ENCODE measurements at regions not wholly inside any gene's neighbourhood (a gene's known extent, or its start where the extent isn't known, plus 50 kb on each side); places are given as distances from the start of the nearest gene placed in this dataset.

DNA sequence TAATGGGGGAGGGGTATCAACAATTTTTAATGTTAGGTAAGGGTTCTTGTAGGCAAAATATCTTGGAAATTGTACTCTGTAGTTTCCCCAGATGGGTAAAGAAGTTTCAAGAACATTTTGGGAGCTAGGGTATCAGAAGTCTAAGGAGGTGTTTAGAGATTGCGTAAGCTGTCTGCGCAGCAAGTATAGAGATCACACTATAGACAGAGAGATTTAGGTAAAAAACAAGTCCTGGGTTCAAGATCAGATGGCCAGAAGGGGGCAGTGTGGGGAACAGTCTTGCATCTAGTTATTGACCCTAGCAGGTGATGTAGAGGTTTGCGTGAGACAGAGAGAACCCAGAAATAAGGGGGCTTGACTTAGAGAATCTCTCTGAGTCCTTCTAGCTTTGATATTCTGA, 80.8 kb downstream of the S1PR1 start:
- no peak for DNase-seq (ENCODE audit: low read depth)

DNA sequence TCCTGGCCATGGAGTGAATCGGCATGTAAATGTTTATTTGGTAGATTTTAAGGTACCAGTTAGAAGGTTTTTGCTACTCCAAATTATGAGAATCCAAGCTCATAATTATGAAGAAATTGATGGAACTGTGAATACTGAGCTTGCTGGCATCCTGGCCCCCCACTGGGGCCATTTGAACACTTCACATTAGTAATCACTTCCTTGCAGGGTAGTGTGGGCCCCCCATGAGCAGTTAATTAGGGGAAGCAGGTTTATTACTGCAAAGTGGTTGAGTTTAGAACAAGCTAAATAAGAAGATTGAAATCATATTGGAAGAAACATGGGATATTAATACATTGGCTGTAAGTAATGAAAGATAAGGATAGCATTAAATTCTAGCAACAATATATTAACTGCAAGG, 86.7 kb downstream of the S1PR1 start:
- DNase-seq (ENCODE audit: low read depth), result no peak

DNA sequence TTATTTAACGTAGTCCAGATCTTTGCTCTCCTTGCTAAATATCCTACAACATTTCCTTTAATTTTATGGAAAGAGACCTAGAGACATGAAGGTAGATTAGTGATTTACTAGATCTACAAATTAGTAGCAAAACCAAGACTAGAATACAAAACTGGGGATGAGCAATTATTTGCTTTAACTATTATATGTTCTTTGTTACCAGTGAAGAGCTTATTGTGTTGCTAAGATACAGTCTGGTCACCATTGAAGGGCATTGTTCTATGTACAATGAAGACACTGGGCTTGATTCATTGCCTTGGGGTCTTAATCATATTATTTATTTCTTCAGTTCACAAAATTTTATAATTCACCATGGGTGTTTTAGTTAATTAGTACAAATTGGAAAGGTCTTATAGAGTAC, 88.3 kb downstream of the S1PR1 start:
- no peak for DNase-seq (ENCODE audit: low read depth)

DNA sequence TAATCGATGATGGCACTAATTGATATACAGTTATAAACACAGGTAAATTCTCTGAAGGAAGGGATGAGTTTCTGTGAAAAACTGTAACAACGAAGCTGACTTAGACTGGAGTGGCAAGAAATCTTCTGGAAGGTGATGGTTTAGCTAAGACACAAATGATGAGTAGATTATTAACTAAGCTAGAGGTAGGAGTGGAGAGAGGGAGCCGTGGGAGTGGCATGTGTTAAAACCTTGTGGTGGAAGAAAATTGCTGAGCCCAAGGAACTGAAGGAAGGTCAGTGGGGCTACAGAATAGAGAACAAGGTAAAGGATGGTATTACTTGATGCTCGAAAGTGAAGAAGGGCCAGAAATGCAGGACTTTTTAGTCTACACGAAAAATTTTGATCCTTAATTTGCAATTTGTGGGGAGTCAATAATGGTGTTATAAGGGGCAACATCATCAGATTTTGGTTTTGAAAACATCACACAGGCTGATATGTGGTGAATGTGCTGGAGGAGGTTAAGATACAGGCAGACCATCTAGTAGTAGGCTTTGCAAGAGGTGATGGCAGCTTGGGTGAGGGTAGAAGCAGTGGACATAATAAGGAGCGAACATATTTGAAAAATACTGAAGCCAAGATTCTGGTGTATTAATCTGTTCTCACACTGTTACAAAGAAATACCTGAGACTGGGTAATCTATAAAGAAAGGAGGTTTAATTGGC, 93.8 kb downstream of the S1PR1 start:
- no peak for DNase-seq (ENCODE audit: low read depth)

DNA sequence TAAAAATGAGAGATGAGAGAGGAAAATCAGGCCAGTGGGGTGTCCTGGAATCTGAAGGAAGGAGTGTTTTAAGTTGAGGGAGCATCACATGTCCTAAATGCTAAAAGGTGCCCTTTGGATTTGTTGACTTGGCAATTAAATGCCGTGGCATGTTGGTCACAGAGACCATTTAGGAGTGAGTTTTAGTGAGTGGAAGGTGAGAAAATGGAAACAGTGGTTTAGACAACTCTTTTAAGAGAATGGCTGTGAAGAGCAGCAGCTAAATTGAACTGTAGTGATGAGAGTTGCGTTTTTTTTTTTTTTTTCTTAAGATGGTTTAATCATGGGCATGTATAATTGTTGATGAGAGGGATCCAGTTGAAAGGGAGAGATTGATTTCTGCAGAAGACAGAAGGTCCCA, 95.0 kb downstream of the S1PR1 start:
- DNase-seq (ENCODE audit: low read depth), result no peak

DNA sequence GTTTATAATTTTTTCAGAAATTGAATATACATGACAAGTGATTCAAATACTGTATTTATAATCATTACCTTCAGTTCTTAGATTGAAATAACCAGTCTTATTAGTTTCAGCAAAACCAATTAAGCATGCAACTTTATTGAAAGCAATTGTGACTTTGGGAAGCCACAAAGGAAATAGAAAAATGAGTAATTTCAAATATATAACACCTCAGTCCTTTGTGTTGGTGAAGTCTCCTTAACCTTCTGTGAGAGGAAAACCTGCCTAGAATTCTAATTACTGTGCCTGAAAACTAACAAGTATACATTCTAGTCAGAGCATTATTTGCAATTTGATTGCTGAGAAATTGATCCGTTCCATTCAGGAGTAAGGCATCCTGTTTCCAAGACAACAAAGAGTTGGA, 95.8 kb downstream of the S1PR1 start:
- DNase-seq (ENCODE audit: low read depth), result no peak

DNA sequence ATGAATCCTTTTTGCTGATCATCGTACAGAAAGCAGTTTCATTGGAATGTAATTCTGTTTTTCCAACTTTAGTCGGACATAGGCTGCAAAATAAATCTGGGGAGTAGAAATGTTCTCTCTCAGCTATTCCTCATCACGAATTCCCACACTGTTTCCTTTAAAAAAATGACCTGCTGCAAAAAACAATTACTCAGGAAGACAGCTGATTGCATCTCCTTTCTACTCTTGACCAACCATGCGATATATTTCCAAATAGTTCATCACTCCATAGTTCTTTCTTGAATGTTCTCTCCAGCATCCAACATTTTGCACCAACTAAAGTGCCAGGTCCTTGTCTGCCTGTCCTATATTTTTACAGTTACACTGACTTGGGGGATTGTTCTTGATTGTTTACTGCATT, 96.4 kb downstream of the S1PR1 start:
- DNase-seq (ENCODE audit: low read depth), result no peak

DNA sequence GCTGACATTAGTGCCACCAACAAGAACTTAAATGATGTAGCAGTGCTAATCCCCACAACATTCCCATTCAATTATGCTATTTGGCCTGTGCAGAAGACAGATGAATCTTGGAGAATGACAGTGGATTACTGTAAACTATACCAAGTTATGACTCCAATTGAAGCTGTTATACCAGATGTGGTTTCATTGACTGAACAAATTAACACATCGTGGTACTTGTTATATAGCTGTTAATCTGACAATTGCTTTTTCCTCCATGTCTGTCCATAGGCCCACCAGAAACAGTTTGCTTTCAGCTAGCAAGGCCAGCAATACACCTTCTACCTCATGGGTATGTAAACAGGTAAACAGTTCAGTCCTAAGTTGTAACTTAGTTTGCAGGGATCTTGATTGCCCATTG, 101.1 kb downstream of the S1PR1 start:
- no peak for DNase-seq (ENCODE audit: low read depth)

DNA sequence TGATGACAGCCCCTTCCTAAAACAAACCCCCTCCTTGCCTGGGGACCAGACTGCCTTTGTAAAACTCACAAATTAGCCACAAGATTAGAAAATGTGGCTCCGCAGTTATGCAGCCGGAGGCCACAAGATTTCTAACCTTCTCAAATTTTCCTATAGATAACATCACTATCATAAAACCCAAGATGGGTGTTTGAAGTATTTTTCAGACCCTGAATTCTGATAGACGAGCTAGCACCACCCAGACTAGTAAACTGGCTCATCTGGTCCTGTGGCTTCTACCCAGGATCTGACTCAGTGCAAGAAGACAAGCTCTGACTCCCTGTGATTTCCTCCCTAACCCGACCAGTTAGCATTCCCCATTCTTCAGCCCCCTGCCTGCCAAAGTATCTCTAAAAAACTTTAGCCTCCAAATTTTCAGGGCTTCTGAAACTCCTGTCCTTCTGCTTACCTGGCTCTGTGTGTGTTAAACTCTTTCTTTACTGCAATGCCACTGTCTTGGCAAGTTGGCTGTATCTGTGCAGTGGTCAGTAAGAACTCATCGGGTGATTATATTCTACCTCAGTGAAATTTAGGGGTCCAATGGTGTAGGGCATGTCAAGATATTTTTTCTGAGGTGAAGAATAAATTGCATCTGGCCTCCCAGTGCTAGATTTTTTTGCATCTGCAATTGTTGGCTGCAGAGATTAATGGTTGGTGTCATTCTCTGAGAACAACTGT, 102.1 kb downstream of the S1PR1 start:
- no peak for DNase-seq (ENCODE audit: low read depth)

DNA sequence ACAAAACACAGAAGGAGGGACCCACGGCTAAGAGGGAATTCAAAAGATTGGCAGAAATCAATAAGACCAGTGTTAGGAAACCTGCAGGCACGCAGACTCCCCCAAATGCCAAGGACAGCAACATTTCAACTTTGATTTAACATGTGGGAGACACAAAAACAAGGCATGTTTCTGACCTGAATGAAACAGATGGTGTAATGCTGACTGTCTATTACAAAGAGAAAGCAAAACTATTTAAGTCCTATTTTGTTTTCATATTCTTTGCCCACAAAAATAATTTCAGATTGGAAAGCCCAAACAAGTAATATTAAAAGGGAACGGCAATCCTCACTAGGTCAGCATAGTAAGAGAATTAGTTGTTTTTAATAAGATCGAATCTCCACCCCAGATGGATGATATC, 107.9 kb downstream of the S1PR1 start:
- DNase-seq (ENCODE audit: low read depth), result no peak

DNA sequence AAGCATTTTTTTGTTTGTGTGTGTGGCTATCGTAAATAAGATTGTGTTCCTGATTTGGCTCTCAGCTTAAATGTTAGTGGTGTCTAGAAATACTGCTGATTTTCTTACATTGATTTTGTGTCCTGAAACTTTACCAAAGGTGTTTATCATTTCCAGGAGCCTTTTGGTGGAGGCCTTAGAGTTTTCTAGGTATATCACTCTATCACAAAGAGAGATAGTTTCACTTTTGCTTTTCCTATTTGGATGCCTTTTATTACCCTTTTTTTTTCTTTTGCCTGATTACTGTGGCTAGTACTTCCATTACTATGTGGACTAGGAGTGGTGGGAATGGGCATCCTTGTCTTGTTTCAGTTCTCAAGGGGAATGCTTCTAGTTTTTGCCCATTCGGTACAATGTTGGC, 109.6 kb downstream of the S1PR1 start:
- no peak for DNase-seq (ENCODE audit: low read depth)

DNA sequence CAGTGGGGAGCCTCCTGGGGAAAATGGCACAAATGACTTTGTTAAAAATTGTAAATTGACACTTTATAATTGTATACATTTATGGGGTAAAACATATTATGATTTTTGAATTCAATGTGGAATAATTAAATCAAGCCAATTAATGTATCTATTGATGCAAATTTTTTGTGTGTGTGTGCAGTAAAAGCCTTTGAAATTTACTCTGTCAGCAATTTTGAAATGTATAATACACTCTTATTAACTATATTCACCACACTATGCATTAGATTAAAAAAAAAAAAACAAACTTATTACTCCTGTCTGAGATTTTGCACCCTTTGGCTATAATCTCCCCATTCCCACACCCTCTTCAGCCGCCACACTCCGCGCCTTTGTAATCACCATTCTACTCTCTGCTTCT, 119.2 kb downstream of the S1PR1 start:
- no peak for DNase-seq (ENCODE audit: low read depth)

DNA sequence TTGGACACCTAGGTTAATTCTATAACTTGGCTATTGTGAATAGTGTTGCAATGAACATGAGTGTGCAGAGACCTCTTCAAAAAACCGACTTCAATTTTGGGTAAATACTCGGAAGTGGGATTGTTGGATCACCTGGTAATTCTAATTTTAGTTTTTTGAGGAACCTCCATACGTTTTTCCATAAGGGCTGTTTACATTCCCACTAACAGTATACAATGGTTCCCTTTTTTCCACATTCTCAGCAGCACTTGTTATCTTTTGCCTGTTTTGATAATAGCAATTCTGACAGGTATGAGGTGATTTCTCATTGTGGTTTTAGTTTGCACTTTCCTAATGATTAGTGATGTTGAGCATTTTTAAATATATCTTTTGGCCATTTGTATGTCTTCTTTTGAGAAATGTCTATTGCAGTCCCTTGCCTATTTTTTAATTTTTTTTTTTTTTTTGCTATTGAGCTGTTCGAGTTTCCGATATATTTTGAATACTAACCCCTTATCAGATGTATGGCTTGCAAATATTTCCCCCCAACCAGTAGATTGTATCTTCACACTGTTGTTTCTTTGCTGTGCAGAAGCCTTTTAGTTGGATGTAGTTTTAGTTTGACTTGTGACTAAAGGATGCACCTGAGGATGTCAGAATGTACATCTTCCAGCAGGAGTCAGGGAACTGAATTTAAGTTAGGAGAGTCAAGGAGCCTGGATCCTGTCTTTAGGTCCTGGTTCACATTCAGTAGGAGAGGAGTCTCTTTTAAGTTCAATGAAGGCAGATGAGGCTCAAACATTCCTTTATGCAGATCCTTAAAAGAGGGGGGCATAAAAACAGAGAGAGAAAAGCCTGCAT, 120.0 kb downstream of the S1PR1 start:
- DNase-seq (ENCODE audit: low read depth), result no peak

DNA sequence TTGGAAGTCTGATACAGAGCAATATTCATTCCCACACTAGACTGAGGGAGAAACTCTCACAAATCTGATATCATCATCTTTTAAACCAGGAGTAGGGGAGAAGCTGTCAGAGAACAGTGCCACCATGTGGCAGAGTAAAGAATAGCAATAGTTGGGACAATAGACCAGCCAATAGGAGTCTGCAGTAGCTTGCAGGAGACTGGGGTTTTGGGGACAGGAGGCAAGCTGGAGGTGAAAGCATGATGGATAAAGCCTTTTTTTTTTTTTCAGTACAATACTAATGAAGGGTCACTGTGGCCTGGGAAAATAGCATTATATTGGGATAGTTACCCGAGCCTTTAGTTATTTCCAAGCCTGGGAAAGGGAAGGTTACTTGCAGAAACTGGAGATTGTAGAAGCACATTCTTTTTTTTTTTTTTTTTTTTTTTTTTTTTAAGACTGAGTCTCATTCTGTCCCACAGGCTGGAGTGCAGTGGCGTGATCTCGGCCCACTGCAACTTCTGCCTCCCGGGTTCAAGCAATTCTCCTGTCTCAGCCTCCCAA, 120.7 kb downstream of the S1PR1 start:
- peak; percentile 42 for DNase-seq (ENCODE audit: low read depth)

DNA sequence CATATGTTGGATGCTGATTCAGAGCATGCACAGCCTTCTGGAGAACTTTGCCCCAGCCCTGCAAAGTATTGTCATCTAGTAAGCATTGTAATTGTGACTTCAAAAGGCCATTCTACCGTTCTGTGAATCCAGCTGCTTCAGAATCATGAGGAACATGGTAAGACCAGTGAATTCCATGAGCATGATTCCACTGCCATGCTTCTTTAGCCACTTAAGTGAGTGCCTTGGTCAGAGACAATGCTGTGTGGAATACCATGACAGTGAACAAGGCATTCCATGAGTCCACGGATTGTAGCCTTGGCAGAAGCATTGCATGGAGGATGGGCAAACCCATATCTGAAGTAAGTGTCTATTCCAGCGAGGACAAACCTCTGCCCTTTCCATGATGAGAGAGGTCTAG, 123.7 kb downstream of the S1PR1 start:
- no peak for DNase-seq (ENCODE audit: low read depth)

DNA sequence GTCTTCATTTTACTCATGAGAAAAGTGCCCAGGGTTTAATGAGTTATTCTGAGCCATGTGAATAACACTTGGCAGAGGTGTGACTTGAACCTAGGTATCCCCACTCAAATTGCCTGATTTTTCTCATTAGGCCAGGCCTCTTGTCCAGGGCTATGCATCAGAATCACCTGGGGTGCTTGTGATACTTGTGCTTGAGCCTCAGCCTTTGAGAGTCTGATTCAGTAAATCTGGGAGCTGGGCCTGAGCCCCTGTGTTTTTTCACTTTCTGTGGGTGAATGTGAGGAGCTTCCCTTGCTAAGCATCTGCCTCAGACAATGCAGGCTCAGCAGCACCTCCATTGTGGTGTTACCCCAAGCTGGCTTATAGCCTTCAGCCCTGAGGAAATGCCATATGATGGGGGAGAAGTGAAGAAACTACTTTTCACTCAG, 127.1 kb downstream of the S1PR1 start:
- DNase-seq (ENCODE audit: low read depth), result no peak

DNA sequence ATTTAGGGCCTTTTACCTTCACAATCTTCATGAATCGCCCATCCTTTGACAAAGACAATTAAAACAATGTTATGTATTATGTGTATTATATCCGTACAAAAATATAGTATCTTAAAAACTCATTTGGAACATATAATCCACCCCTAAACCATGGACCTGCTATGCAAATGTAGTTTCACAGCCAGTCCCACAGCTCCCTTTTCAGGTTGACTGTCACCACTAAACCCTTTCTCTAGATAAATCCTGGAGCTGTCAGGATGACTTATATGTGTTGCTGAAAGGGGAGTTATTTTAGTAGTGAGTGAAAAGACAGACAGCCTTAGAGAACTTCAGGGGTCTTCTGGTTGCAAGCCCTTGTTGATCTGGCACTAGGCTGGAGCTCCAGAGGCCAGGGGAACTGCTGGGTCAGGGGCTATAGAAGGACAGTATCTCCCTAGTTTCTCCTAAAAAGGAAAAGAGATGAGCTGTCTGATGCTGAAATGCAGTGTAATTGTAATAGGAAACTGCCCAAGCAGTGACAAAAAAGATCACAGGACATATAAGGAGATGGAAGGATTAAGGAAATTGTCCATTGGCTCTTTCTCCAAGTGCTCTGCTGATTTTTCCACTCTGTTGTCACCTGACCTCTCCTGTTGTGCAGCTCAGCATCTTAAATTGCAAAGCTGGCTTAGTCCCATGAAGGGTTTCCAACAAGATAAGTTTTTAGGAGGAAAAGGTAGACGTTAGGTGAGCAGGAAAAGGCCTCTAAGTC, 127.7 kb downstream of the S1PR1 start:
- no peak for DNase-seq (ENCODE audit: low read depth)

DNA sequence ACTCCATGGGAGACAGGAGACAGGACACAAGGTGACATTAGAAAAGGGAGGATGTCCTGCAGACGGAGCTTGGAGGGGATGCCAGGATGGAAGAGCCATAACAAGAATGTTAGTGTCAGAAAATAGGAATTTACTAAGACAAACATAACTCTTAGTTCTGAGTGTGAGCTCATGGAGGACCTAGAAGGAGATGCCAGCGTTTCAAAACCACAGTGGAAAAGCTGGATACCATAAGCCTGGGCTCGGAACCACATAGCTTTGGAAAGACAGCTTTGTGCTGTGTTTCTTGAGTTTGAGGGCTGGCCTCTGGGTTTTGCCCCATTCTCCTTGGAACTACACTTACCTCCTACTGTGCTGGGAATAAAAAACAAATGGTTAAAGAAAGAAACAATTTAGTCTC, 128.4 kb downstream of the S1PR1 start:
- no peak for DNase-seq (ENCODE audit: low read depth)

DNA sequence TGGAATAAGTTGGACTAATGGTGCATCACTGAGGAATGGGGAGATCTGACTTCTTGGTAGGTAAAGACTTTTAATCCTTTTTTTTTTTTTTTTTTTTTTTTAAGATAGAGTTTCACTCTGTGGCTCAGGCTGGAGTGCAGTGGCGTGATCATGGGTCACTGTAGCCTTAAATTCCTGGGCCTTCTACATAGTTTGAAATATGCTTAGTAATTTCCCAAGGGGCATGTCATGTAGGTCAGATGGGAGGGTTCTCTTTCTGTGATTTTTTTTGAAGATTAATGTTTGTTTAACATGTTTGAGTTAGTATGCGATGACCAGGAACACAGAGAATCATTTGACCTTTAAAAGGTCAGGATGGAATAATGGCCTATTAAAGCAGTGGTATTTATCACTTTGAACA, 129.1 kb downstream of the S1PR1 start:
- no peak for DNase-seq (ENCODE audit: low read depth)

DNA sequence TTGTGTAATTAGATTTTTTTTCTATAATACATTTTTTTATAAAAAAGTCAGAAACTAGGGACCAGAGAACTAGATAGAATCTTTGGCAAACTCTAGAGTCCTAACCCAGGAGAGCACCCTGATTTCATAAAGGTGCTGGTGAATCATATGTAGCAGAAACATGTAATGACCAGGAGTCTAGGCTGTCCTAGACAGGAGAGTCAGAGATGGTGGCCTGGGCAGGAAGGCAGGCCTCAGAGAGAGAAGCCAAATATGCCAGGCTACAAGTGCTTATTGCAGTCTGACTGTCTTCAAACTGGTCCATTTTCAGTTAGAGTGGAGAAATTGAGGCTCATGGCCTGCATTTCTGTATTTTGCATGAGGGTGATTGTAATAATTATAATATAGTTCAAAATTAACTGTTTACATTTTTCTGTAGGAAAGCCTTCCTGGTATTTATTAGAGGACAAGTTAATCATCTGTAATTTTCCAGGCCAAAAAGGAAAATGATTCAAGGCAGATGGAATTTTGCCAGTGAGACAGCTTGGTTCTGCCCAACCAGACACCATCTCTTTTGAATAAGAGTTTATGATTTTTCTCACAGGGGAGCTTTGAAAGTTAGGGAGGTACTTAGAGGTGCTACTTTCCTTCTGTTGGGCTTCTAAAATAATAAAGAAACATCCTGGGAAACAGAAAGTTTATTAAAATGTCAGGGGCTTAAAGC, 129.8 kb downstream of the S1PR1 start:
- no peak for DNase-seq (ENCODE audit: low read depth)

DNA sequence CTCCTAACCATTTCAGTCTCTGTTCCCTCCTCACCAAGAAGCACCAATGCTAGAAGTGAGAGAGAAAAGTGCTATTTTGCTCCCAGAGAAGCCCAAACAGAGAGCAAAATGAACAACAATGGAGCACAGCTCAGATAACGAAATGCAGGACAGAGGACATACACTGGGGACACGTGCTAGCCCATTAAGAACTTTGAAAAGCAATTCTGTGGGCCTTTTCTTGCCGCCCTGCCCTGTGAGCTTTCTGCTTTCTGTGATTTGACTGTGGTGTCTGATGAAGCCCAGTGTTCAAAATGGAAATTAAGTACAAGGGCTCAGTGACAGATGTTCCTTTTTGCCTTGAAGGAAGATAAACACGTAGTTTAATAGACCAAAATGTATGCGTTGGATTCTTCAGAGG, 130.8 kb downstream of the S1PR1 start:
- DNase-seq (ENCODE audit: low read depth), result no peak
